IMR-90 (cell line): ENCODE measurements at regions not wholly inside any gene's neighbourhood (a gene's known extent, or its start where the extent isn't known, plus 50 kb on each side); places are given as distances from the start of the nearest gene placed in this dataset.

Experiments
- ATAC-seq: fragments of 200-7000 bp; cut with Tn5 transposase; 2 replicates; pipeline ENCODE4 v1.9.1; 2020; ENCODE audit warnings: low read depth, mild to moderate bottlenecking, moderate library complexity
- BruUV-seq: library from RNA; stranded (reverse); fragments of 400-500 nt; replicated peaks from 2 replicates; lab custom pipeline; 2021; lab: Mats Ljungman, UMichigan
- CTCF ChIA-PET: fragments of 300-600 bp; formaldehyde crosslinking; extraction: SDS; loops from one replicate; lab custom pipeline; 2021; ENCODE audit warnings: antibody characterized with exemption; lab: Yijun Ruan, JAX
- POLR2A ChIA-PET: fragments of 300-600 bp; sonication (Branson Sonifier 250); formaldehyde crosslinking; loops from one replicate; lab custom pipeline; 2022; ENCODE audit warnings: antibody characterized with exemption; ENCODE audit not compliant: unreplicated experiment; lab: Charles Lee
- DNase-seq: peaks from one replicate; pipeline ENCODE4 v3.0.0; 2013
- H2AFZ ChIP-seq: replicated peaks from 2 replicates; pipeline ENCODE3; 2013; ENCODE audit warnings: low read length, mild to moderate bottlenecking; ENCODE audit not compliant: poor library complexity
- H2AK5ac ChIP-seq: 2 replicates; pipeline ENCODE4 v1.6.1; 2013; ENCODE audit warnings: low read depth, low read length, inconsistent platforms
- H2AK9ac ChIP-seq: replicated peaks from 2 replicates; pipeline ENCODE3; 2013; ENCODE audit warnings: mild to moderate bottlenecking, low read depth, low read length, moderate library complexity; ENCODE audit not compliant: poor library complexity
- H2BK120ac ChIP-seq: 2 replicates; pipeline ENCODE4 v1.6.1; 2013; ENCODE audit warnings: low read depth, low read length, inconsistent platforms
- H2BK15ac ChIP-seq: 3 replicates; pipeline ENCODE4 v1.6.1; 2013; ENCODE audit warnings: low read depth, low read length, inconsistent platforms
- H2BK20ac ChIP-seq: 2 replicates; pipeline ENCODE4 v1.6.1; 2013; ENCODE audit warnings: low read depth, mild to moderate bottlenecking, inconsistent platforms, low read length, moderate library complexity
- H2BK5ac ChIP-seq: 2 replicates; pipeline ENCODE4 v1.6.1; 2013; ENCODE audit warnings: mild to moderate bottlenecking, low read depth, low read length, inconsistent platforms; ENCODE audit not compliant: poor library complexity, severe bottlenecking
- H3K14ac ChIP-seq: replicated peaks from 2 replicates; pipeline ENCODE4 v1.6.1; 2013; ENCODE audit warnings: low read depth, low read length, inconsistent platforms
- H3K18ac ChIP-seq: 2 replicates; pipeline ENCODE4 v1.6.1; 2013; ENCODE audit warnings: low read depth, low read length, control low read depth
- H3K23ac ChIP-seq: 2 replicates; pipeline ENCODE4 v1.6.1; 2013; ENCODE audit warnings: low read depth, low read length, inconsistent platforms
- H3K27ac ChIP-seq: 2 replicates; pipeline ENCODE4 v1.5.1; 2013; ENCODE audit warnings: mild to moderate bottlenecking, control low read depth, low read length; ENCODE audit not compliant: insufficient read depth
- H3K27me3 ChIP-seq: 2 replicates; pipeline ENCODE4 v1.6.1; 2013; ENCODE audit warnings: low read length; ENCODE audit not compliant: control insufficient read depth, insufficient read depth
- H3K36me3 ChIP-seq: 2 replicates; pipeline ENCODE4 v1.6.1; 2013; ENCODE audit warnings: low read length, mixed read lengths; ENCODE audit not compliant: control insufficient read depth, insufficient read depth
- H3K4ac ChIP-seq: 2 replicates; pipeline ENCODE4 v1.6.1; 2013; ENCODE audit warnings: low read depth, low read length, inconsistent platforms
- H3K4me1 ChIP-seq: 2 replicates; pipeline ENCODE4 v1.6.1; 2013; ENCODE audit warnings: low read length, mixed read lengths; ENCODE audit not compliant: control insufficient read depth, insufficient read depth
- H3K4me2 ChIP-seq: 2 replicates; pipeline ENCODE4 v1.6.1; 2013; ENCODE audit warnings: low read depth, mild to moderate bottlenecking, control low read depth, low read length, moderate library complexity
- H3K4me3 ChIP-seq: 2 replicates; pipeline ENCODE4 v1.5.1; 2013; ENCODE audit warnings: low read depth, mild to moderate bottlenecking, control low read depth, low read length, moderate library complexity; ENCODE audit not compliant: insufficient read depth
- H3K56ac ChIP-seq: 2 replicates; pipeline ENCODE4 v1.6.1; 2013; ENCODE audit warnings: low read length, inconsistent platforms; ENCODE audit not compliant: insufficient read depth; ENCODE audit errors: extremely low read depth
- H3K79me1 ChIP-seq, 2 experiments: 2 replicates each; pipeline ENCODE4 v1.6.1; 2013; ENCODE audit warnings: low read length in 2 of 2, inconsistent platforms in 1 of 2, low read depth in 1 of 2
- H3K9ac ChIP-seq: 2 replicates; pipeline ENCODE4 v1.6.1; 2013; ENCODE audit warnings: low read depth, low read length, control low read depth
- H3K9me1 ChIP-seq: 2 replicates; pipeline ENCODE4 v1.6.1; 2013; ENCODE audit warnings: low read length, inconsistent platforms; ENCODE audit not compliant: insufficient read depth
- H3K9me3 ChIP-seq: 2 replicates; pipeline ENCODE4 v1.6.1; 2013; ENCODE audit warnings: low read length; ENCODE audit not compliant: control insufficient read depth, insufficient read depth
- H4K20me1 ChIP-seq: 2 replicates; pipeline ENCODE4 v1.6.1; 2013; ENCODE audit warnings: low read length, inconsistent platforms; ENCODE audit not compliant: insufficient read depth
- H4K5ac ChIP-seq: 2 replicates; pipeline ENCODE4 v1.6.1; 2013; ENCODE audit warnings: mild to moderate bottlenecking, low read depth, low read length, control low read depth
- H4K8ac ChIP-seq, 2 experiments: 2 replicates each; pipeline ENCODE4 v1.6.1; 2013; ENCODE audit warnings: low read depth in 2 of 2, low read length in 2 of 2, control low read depth in 1 of 2, inconsistent platforms in 1 of 2
- H4K91ac ChIP-seq: 2 replicates; pipeline ENCODE4 v1.6.1; 2013; ENCODE audit warnings: low read depth, low read length, inconsistent platforms; ENCODE audit not compliant: insufficient read depth
- NFE2L2 ChIP-seq: fragments of 150-350 bp; IDR thresholded peaks from 2 replicates; pipeline ENCODE4 v1.6.1; 2016; ENCODE audit warnings: low read depth, mild to moderate bottlenecking, low read length
- WGBS, 2 experiments: methylation state at CpG; one replicate each; pipeline versions ENCODE4 v1.1.5 to v1.1.7; 2013; ENCODE audit warnings: missing lambda C conversion rate in 2 of 2; ENCODE audit not compliant: insufficient read length in 1 of 2; ENCODE audit errors: extremely low coverage in 2 of 2; 5-methylcytosine and 5-hydroxymethylcytosine counted together
- dilution Hi-C: fragments of 300-500 bp; cut with HindIII; formaldehyde crosslinking; loops from one replicate; pipeline ENCODE4 v1.14.3; 2018; ENCODE audit warnings: low sequenced_read_pairs; ENCODE audit not compliant: unreplicated experiment
- in situ Hi-C: fragments of 300-500 bp; cut with MboI; formaldehyde crosslinking; loops from 3 replicates; pipeline ENCODE4 v1.14.3; 2019; ENCODE audit warnings: low sequenced_read_pairs, inconsistent platforms, mixed read lengths
- intact Hi-C: fragments of 100-400 bp; cut with micrococcal nuclease; formaldehyde crosslinking; loops from 2 replicates; pipeline ENCODE4 v1.10.0; 2022

GRCh38 chr1:60129911-60130310 is 56.3 kb upstream of the C1orf87 start:
- Histone ChIP-seq H3K4ac (no peak overlapping the region), H4K20me1 (no peaks in the 10 kb centered on the region), H3K9me3 (no peaks in the 10 kb centered on the region), H3K9me1 (no peaks in the 10 kb centered on the region), H2BK20ac (no peak overlapping the region), H3K27ac (no peak overlapping the region), H3K36me3 (no peaks in the 10 kb centered on the region), H3K4me3 (no peak overlapping the region), H3K23ac (no peak overlapping the region), H4K8ac (no peak overlapping the region), H2AFZ (no peak overlapping the region), H4K5ac (no peak overlapping the region), H3K56ac (no peak overlapping the region), H3K4me2 (no peak overlapping the region), H3K79me1 (no peaks in the 10 kb centered on the region), H3K9ac (no peak overlapping the region), H3K18ac (no peak overlapping the region), H2BK5ac (no peak overlapping the region), H4K91ac (no peak overlapping the region), H2AK5ac (no peak overlapping the region), H3K4me1 (no peaks in the 10 kb centered on the region), H2BK15ac (no peak overlapping the region), H2AK9ac (no peak overlapping the region), H2BK120ac (no peak overlapping the region), H3K27me3 (no peaks in the 10 kb centered on the region), H3K14ac (no peak overlapping the region)
- dilution Hi-C loops (no loop called here), in situ Hi-C loops (no loop called here), intact Hi-C loops (no loop called here)
- DNase-seq (no peak), ATAC-seq (no peak)
- no peak for TF ChIP-seq NFE2L2
- BruUV-seq, result no TSS peak
- no CpG with 5 or more reads among the region's 4 CpGs for WGBS, 2 experiments
- ChIA-PET CTCF (interaction anchor here (0.7 to 1.3 kb wide), 3 partner anchors 9 to 195 kb away, joined by 3 to 7 read pairs (median 5); no protein-coding TSS in a partner anchor), POLR2A (no interaction called here)
